ENCODE measurements at regions not wholly inside any gene's neighbourhood (a gene's known extent, or its start where the extent isn't known, plus 50 kb on each side); places are given as distances from the start of the nearest gene placed in this dataset.

GRCh38 chr7:37531225-37531624, 82.6 kb upstream of the ELMO1 start:
- Histone ChIP-seq H3K27ac (ENCODE audit: extremely low read depth, low read depth, low read length) (no peak overlapping the region), H3K9me3 (ENCODE audit: control insufficient read depth, insufficient read depth, low read depth, low read length) (no peaks in the 10 kb centered on the region), H3K4me3 (ENCODE audit: low read depth, low read length) (no peak overlapping the region), H3K4me1 (ENCODE audit: control insufficient read depth, insufficient read depth, low read length) (no peaks in the 10 kb centered on the region), H3K36me3 (ENCODE audit: control insufficient read depth in 2 of 2, insufficient read depth in 1 of 2, low read length in 2 of 2) (no peaks in the 10 kb centered on the region)
- TF ChIP-seq ZNF121 (tag by site-specific recombination; IDR thresholded peaks at IDR 0.05) = no peak
- TF ChIP-seq MYNN (tag by site-specific recombination; IDR thresholded peaks at IDR 0.05; ENCODE audit: borderline replicate concordance) = no peak
- no peak for TF ChIP-seq ZNF670 (tag by site-specific recombination; IDR thresholded peaks at IDR 0.05; ENCODE audit: low read depth)
- TF ChIP-seq ELK4 (IDR thresholded peaks at IDR 0.05; ENCODE audit: borderline replicate concordance, low read depth, low read length) = no peak
- no peak for TF ChIP-seq RBAK (tag by site-specific recombination; IDR thresholded peaks at IDR 0.05)
- TF ChIP-seq SCRT2 (tag by site-specific recombination; IDR thresholded peaks at IDR 0.05) = no peak
- TF ChIP-seq ZNF214 (tag by site-specific recombination; IDR thresholded peaks at IDR 0.05; ENCODE audit: borderline replicate concordance) = no peak
- TF ChIP-seq ZBTB1 (tag by site-specific recombination; IDR thresholded peaks at IDR 0.05) = no peak
- TF ChIP-seq, protein P1, sequence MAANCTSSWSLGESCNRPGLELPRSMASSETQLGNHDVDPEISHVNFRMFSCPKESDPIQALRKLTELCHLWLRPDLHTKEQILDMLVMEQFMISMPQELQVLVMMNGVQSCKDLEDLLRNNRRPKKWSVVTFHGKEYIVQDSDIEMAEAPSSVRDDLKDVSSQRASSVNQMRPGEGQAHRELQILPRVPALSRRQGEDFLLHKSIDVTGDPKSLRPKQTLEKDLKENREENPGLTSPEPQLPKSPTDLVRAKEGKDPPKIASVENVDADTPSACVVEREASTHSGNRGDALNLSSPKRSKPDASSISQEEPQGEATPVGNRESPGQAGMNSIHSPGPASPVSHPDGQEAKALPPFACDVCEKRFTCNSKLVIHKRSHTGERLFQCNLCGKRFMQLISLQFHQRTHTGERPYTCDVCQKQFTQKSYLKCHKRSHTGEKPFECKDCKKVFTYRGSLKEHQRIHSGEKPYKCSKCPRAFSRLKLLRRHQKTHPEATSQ (tag by site-specific recombination; IDR thresholded peaks at IDR 0.05) = no peak
- no peak for TF ChIP-seq ZNF341 (tag by site-specific recombination; IDR thresholded peaks at IDR 0.05; ENCODE audit: low read depth)
- no peak for TF ChIP-seq ZNF580 (tag by site-specific recombination; IDR thresholded peaks at IDR 0.05)
- TF ChIP-seq ZNF501 (tag by site-specific recombination; IDR thresholded peaks at IDR 0.05) = no peak
- no peak for TF ChIP-seq ZNF776 (tag by site-specific recombination; IDR thresholded peaks at IDR 0.05; ENCODE audit: borderline replicate concordance)
- TF ChIP-seq ZNF426 (tag by site-specific recombination; IDR thresholded peaks at IDR 0.05) = no peak
- no peak for TF ChIP-seq ZNF416 (tag by site-specific recombination; IDR thresholded peaks at IDR 0.05)
- TF ChIP-seq ZNF692 (tag by site-specific recombination; IDR thresholded peaks at IDR 0.05) = no peak
- TF ChIP-seq ZNF837 (tag by site-specific recombination; IDR thresholded peaks at IDR 0.05) = no peak
- TF ChIP-seq, protein P2, sequence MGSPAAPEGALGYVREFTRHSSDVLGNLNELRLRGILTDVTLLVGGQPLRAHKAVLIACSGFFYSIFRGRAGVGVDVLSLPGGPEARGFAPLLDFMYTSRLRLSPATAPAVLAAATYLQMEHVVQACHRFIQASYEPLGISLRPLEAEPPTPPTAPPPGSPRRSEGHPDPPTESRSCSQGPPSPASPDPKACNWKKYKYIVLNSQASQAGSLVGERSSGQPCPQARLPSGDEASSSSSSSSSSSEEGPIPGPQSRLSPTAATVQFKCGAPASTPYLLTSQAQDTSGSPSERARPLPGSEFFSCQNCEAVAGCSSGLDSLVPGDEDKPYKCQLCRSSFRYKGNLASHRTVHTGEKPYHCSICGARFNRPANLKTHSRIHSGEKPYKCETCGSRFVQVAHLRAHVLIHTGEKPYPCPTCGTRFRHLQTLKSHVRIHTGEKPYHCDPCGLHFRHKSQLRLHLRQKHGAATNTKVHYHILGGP (tag by site-specific recombination; IDR thresholded peaks at IDR 0.05) = no peak
- TF ChIP-seq ZNF623 (tag by site-specific recombination; IDR thresholded peaks at IDR 0.05) = no peak
- ChIA-PET CTCF (interaction anchor here (1.7 kb wide), 1 partner anchor 35 kb away, joined by 5 read pairs; no protein-coding TSS in a partner anchor), POLR2A (no interaction called here)

DNA sequence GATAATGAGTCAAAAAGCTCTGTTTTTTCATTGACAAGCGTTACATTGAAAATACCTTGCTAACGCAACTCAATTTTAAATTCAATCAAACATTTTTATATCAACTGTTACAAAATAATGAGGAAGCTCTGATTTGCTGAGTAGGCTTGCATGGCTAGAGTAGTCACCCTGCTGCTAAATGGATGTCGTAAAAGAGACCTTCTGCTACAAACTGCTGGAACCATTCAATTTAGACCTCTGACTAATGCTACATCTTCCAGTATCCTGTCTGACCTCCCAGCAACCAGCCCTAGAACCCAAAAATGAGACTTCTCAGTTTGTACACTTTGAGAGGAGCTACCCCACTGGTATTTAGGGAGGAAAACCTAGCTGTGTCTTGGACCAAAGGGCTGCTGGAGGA, 84.0 kb upstream of the ELMO1 start:
- H3K9me3 ChIP-seq (ENCODE audit: control insufficient read depth, insufficient read depth, low read depth, low read length) = no peaks in the 10 kb centered on the region
- H3K36me3 ChIP-seq (ENCODE audit: control insufficient read depth in 2 of 2, insufficient read depth in 1 of 2, low read length in 2 of 2) = no peaks in the 10 kb centered on the region
- no peak overlapping the region for H3K4me3 ChIP-seq (ENCODE audit: low read depth, low read length)
- ChIA-PET CTCF (interaction anchor here (0.6 to 1.7 kb wide), 2 partner anchors 20 to 37 kb away, joined by 3 to 5 read pairs; no protein-coding TSS in a partner anchor), POLR2A (no interaction called here)
- no peaks in the 10 kb centered on the region for H3K4me1 ChIP-seq (ENCODE audit: control insufficient read depth, insufficient read depth, low read length)
- no peak overlapping the region for H3K27ac ChIP-seq (ENCODE audit: extremely low read depth, low read depth, low read length)
- TF ChIP-seq ZNF19 (tag by site-specific recombination; IDR thresholded peaks at IDR 0.05; ENCODE audit: low read depth) (no peak), ZNF791 (tag by site-specific recombination; IDR thresholded peaks at IDR 0.05) (no peak), IKZF3 (tag by site-specific recombination; IDR thresholded peaks at IDR 0.05) (no peak)
- TF ChIP-seq, protein P2 (tag by site-specific recombination; IDR thresholded peaks at IDR 0.05) = no peak

Data from HEK293 (cell line).